ENCODE measurements at regions not wholly inside any gene's neighbourhood (a gene's known extent, or its start where the extent isn't known, plus 50 kb on each side); places are given as distances from the start of the nearest gene placed in this dataset.

DNA sequence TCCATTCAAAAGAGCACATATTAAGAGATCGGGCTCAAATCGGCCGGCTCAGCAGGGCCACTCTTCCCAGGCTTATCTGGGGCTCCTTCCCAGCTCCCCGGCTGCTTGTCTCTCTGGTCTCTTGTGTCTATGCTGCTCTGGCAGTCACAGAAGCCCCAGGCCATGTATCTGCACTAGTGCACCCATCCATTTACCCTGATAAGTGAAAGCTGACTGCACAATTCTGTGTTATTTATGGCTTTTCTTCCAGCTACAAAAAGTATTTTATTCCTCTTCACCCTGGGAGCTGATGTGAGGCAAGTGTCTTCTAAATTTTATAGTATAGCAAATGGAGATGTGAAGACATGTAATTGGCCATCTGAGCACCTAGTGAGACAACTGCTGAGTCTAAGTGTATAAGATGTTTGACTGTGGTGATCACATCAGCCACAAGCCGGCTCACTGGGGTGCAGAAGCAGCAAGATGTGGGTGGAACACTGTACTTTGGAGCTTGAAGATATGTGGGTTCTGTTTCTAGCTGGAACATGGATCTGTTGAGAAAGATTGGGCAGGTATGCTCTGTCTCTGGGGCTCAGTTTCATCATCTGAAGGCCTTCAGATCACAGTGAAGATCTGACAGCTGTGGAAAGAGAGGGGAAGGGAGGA lies 78.1 kb upstream of the MPHOSPH6 start:
- no peak for TF ChIP-seq GABPA (IDR thresholded peaks at IDR 0.05; ENCODE audit: low read depth)
- TF ChIP-seq POLR2AphosphoS5 (IDR thresholded peaks at IDR 0.05; ENCODE audit: low read depth), result no peak
- TF ChIP-seq, protein P1, sequence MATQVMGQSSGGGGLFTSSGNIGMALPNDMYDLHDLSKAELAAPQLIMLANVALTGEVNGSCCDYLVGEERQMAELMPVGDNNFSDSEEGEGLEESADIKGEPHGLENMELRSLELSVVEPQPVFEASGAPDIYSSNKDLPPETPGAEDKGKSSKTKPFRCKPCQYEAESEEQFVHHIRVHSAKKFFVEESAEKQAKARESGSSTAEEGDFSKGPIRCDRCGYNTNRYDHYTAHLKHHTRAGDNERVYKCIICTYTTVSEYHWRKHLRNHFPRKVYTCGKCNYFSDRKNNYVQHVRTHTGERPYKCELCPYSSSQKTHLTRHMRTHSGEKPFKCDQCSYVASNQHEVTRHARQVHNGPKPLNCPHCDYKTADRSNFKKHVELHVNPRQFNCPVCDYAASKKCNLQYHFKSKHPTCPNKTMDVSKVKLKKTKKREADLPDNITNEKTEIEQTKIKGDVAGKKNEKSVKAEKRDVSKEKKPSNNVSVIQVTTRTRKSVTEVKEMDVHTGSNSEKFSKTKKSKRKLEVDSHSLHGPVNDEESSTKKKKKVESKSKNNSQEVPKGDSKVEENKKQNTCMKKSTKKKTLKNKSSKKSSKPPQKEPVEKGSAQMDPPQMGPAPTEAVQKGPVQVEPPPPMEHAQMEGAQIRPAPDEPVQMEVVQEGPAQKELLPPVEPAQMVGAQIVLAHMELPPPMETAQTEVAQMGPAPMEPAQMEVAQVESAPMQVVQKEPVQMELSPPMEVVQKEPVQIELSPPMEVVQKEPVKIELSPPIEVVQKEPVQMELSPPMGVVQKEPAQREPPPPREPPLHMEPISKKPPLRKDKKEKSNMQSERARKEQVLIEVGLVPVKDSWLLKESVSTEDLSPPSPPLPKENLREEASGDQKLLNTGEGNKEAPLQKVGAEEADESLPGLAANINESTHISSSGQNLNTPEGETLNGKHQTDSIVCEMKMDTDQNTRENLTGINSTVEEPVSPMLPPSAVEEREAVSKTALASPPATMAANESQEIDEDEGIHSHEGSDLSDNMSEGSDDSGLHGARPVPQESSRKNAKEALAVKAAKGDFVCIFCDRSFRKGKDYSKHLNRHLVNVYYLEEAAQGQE (IDR thresholded peaks at IDR 0.05; ENCODE audit: insufficient replicate concordance, low read depth), result no peak
- no peak for TF ChIP-seq SPI1 (IDR thresholded peaks at IDR 0.05; ENCODE audit: borderline replicate concordance, low read depth)
- TF ChIP-seq, protein P2, sequence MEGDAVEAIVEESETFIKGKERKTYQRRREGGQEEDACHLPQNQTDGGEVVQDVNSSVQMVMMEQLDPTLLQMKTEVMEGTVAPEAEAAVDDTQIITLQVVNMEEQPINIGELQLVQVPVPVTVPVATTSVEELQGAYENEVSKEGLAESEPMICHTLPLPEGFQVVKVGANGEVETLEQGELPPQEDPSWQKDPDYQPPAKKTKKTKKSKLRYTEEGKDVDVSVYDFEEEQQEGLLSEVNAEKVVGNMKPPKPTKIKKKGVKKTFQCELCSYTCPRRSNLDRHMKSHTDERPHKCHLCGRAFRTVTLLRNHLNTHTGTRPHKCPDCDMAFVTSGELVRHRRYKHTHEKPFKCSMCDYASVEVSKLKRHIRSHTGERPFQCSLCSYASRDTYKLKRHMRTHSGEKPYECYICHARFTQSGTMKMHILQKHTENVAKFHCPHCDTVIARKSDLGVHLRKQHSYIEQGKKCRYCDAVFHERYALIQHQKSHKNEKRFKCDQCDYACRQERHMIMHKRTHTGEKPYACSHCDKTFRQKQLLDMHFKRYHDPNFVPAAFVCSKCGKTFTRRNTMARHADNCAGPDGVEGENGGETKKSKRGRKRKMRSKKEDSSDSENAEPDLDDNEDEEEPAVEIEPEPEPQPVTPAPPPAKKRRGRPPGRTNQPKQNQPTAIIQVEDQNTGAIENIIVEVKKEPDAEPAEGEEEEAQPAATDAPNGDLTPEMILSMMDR (IDR thresholded peaks at IDR 0.05; ENCODE audit: insufficient read depth, low read length), result no peak
- H3K27me3 ChIP-seq (ENCODE audit: insufficient read depth, poor library complexity, severe bottlenecking), result no peaks in the 10 kb centered on the region

DNA sequence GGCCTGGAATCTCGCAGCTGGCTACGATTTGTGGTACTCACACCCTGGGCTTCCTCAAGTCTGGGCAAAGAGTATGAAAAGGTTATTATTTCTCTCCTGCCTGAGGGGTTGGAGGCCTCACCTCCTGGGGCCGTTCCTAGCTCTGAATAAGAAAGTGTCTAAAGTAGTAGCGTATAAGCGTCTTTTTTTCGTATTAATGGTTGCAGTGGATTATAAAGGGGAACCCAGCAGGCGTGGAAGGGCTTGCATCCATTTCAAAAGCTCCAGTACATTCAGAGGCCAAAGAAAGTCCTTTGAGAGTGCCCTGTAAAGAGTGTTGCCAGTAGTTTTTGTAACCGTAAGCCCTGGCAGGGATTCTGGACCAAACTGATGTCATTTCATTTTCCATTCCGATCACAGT lies 72.2 kb upstream of the MPHOSPH6 start:
- Histone ChIP-seq H3K4me3 (replicated peaks; ENCODE audit: insufficient read depth, low read length) (no peak overlapping the region), H3K27me3 (ENCODE audit: insufficient read depth, poor library complexity, severe bottlenecking) (no peaks in the 10 kb centered on the region), H3K27ac (replicated peaks) (no peak overlapping the region)
- TF ChIP-seq, protein P2 (IDR thresholded peaks at IDR 0.05; ENCODE audit: insufficient read depth, low read length), result no peak
- TF ChIP-seq, protein P1 (IDR thresholded peaks at IDR 0.05; ENCODE audit: insufficient replicate concordance, low read depth), result no peak
- TF ChIP-seq POLR2AphosphoS5 (IDR thresholded peaks at IDR 0.05; ENCODE audit: low read depth) (no peak), SPI1 (IDR thresholded peaks at IDR 0.05; ENCODE audit: borderline replicate concordance, low read depth) (no peak), GABPA (IDR thresholded peaks at IDR 0.05; ENCODE audit: low read depth) (no peak)
- no peak for DNase-seq (ENCODE audit: low read depth in 1 of 2, low spot score in 1 of 2)

More for the DNA sequence above, 78.1 kb upstream of the MPHOSPH6 start:
- Histone ChIP-seq H3K4me3 (replicated peaks; ENCODE audit: insufficient read depth, low read length) (no peak overlapping the region), H3K27ac (replicated peaks) (no peak overlapping the region)
- no peak for DNase-seq (ENCODE audit: low read depth in 1 of 2, low spot score in 1 of 2)

DNA sequence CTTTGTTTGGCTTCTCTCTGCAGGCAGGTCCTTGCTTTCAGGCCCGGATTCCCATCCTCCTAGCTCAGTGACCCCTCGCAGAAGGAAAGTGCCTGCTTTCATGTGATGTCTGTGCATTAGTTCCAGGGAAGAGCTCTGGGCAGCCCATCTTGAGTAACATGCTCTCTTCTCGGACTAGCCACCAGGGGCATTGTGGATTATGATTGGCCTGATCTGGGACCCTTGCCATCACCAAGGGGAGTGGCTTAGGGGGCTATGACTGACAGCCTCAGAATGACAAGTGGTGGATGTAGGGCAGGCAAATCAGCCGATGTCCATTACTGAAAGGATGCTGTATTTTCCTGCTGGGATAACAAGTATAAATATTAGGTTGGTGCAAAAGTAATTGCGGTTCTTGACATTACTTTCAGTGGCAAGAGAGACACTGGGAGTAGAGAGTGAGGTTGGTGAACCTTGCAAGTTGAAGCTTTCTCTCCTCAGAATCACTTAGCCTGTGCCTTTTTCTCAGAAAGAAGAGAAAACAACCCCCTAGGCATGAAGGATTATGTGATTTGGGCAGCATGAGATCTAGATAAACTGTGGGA lies 71.5 kb upstream of the MPHOSPH6 start:
- Histone ChIP-seq H3K27ac (replicated peaks) (no peak overlapping the region), H3K27me3 (ENCODE audit: insufficient read depth, poor library complexity, severe bottlenecking) (no peaks in the 10 kb centered on the region), H3K4me3 (replicated peaks; ENCODE audit: insufficient read depth, low read length) (no peak overlapping the region)
- DNase-seq (ENCODE audit: low read depth in 1 of 2, low spot score in 1 of 2), result no peak
- no peak for TF ChIP-seq POLR2AphosphoS5 (IDR thresholded peaks at IDR 0.05; ENCODE audit: low read depth)
- TF ChIP-seq, protein P1 (IDR thresholded peaks at IDR 0.05; ENCODE audit: insufficient replicate concordance, low read depth), result no peak
- no peak for TF ChIP-seq SPI1 (IDR thresholded peaks at IDR 0.05; ENCODE audit: borderline replicate concordance, low read depth)
- TF ChIP-seq GABPA (IDR thresholded peaks at IDR 0.05; ENCODE audit: low read depth), result no peak
- TF ChIP-seq, protein P2 (IDR thresholded peaks at IDR 0.05; ENCODE audit: insufficient read depth, low read length), result no peak
